ENCODE measurements at regions not wholly inside any gene's neighbourhood (a gene's known extent, or its start where the extent isn't known, plus 50 kb on each side); places are given as distances from the start of the nearest gene placed in this dataset.

- no peak for TF ChIP-seq CTCF (IDR thresholded peaks at IDR 0.05)
- no peak for TF ChIP-seq POLR2A (IDR thresholded peaks at IDR 0.05)
These were observed 113.1 kb upstream of the GUCA2B start for GRCh38 chr1:42040159-42040558.
